ENCODE measurements at regions not wholly inside any gene's neighbourhood (a gene's known extent, or its start where the extent isn't known, plus 50 kb on each side); places are given as distances from the start of the nearest gene placed in this dataset.

DNA sequence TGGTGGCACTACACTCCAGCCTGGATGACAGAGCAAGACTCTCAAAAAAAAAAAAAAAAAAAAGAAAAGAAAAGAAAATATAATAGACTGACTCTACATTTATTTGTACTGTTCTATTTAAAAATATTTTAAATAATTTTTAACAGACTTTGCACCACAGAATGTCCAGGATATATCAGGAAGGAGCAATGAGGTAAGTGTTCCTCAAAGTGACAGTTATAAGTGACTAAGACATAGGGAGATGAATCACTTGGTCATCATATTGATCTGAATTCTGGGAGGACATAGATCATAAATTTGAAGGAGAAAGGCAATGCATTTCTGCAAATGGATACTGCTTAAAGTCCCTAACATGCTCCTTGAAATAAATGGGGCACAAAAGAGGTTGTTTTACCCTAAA is 221.5 kb downstream of the KCNC2 start:
- TF ChIP-seq CTCF (IDR thresholded peaks at IDR 0.05): no peak
- no peak for TF ChIP-seq POLR2AphosphoS5 (IDR thresholded peaks at IDR 0.05)
- no peak for TF ChIP-seq POLR2A (IDR thresholded peaks at IDR 0.05)

Measured in sigmoid colon (tissue), 4 donors.